Kidney (tissue), 13 donors: ENCODE measurements at regions not wholly inside any gene's neighbourhood (a gene's known extent, or its start where the extent isn't known, plus 50 kb on each side); places are given as distances from the start of the nearest gene placed in this dataset.
A peak's percentile ranks its signal among the peaks of the same experiment; 100 is the strongest.

ENCODE experiments used
- DNase-seq, 5 donors: peaks; one replicate each; pipeline ENCODE4 v3.0.0-alpha.2; 2013 to 2020
- FAIRE-seq: peaks from 2 replicates; lab custom pipeline; 2012; peaks lifted over from hg19 to GRCh38; lab: Jason Lieb, UNC
- H3K27ac ChIP-seq, 2 donors: one replicate each; pipeline ENCODE4 v1.7.0; 2013; ENCODE audit warnings: low read depth in 2 of 2, low read length in 2 of 2, inconsistent platforms in 1 of 2
- H3K27me3 ChIP-seq: one replicate; pipeline ENCODE4 v1.7.1; 2013; ENCODE audit warnings: low read length, inconsistent platforms; ENCODE audit not compliant: control insufficient read depth, insufficient read depth
- H3K36me3 ChIP-seq, 3 donors: one replicate each; pipeline versions ENCODE4 v1.7.0 to v1.7.1; 2013; ENCODE audit warnings: low read length in 3 of 3, control low read depth in 1 of 3, inconsistent platforms in 1 of 3; ENCODE audit not compliant: insufficient read depth in 3 of 3, control insufficient read depth in 2 of 3
- H3K4me1 ChIP-seq, 3 donors: one replicate each; pipeline versions ENCODE4 v1.7.0 to v1.7.1; 2013; ENCODE audit warnings: low read length in 3 of 3, inconsistent platforms in 1 of 3, low read depth in 1 of 3; ENCODE audit not compliant: control insufficient read depth in 2 of 3, insufficient read depth in 2 of 3
- H3K4me3 ChIP-seq, 3 donors: one replicate each; pipeline versions ENCODE4 v1.7.0 to v1.8.1; 2013; ENCODE audit warnings: low read length in 3 of 3, control low read depth in 1 of 3, inconsistent platforms in 1 of 3
- H3K9ac ChIP-seq, 3 donors: one replicate each; pipeline versions ENCODE4 v1.7.0 to v1.7.1; 2013; ENCODE audit warnings: low read length in 3 of 3, control low read depth in 1 of 3, inconsistent platforms in 1 of 3
- H3K9me3 ChIP-seq, 3 donors: one replicate each; pipeline versions ENCODE4 v1.7.0 to v1.7.1; 2013; ENCODE audit warnings: low read length in 3 of 3, control low read depth in 1 of 3, inconsistent platforms in 1 of 3; ENCODE audit not compliant: control insufficient read depth in 2 of 3, insufficient read depth in 1 of 3
- CTCF ChIP-seq: IDR thresholded peaks from 3 replicates; pipeline ENCODE4 v1.5.1; 2012; ENCODE audit warnings: mild to moderate bottlenecking, moderate library complexity, borderline replicate concordance; ENCODE audit not compliant: insufficient read depth; ENCODE audit errors: extremely low read depth
- intact Hi-C: fragments of 100-400 bp; cut with DNase I; formaldehyde crosslinking; loops from one replicate; pipeline ENCODE4 v1.11.1; 2022
- donor health status: control.
- donor health status: control.
- donor health status: control.
- donor health status: control.
- donor health status: control.
- donor health status: DM: yes; HTN: yes; CAD: no.
- donor health status: Normal renal cell carcinoma (clear cell type).

GRCh38 chr18:78911751-78912283 lies 67.8 kb upstream of the SALL3 start:
- intact Hi-C loops: no loop called here
- H3K4me3 ChIP-seq: no peak overlapping the region
- H3K27ac ChIP-seq: no peak overlapping the region
- H3K36me3 ChIP-seq: no peaks in the 10 kb centered on the region
- no peaks in the 10 kb centered on the region for H3K27me3 ChIP-seq
- no peak for TF ChIP-seq CTCF
- peaks cover 0 to 3% (median 0%) of the 10 kb centered on the region in 3 donors for H3K4me1 ChIP-seq
- no peaks in the 10 kb centered on the region for H3K9me3 ChIP-seq
- DNase-seq: peak in 1 of 5 donors; percentile 33
- no peak for FAIRE-seq
- no peak overlapping the region for H3K9ac ChIP-seq

GRCh38 chr18:78912336-78912735 lies 67.3 kb upstream of the SALL3 start:
- TF ChIP-seq CTCF: no peak
- H3K27me3 ChIP-seq: no peaks in the 10 kb centered on the region
- H3K4me1 ChIP-seq: peaks cover 0 to 3% (median 0%) of the 10 kb centered on the region in 3 donors
- no peaks in the 10 kb centered on the region for H3K9me3 ChIP-seq
- FAIRE-seq: no peak
- DNase-seq: peak in 1 of 5 donors; percentile 31
- H3K27ac ChIP-seq: no peak overlapping the region
- no peak overlapping the region for H3K9ac ChIP-seq
- intact Hi-C loops: no loop called here
- H3K36me3 ChIP-seq: no peaks in the 10 kb centered on the region
- no peak overlapping the region for H3K4me3 ChIP-seq

- FAIRE-seq: no peak
- Histone ChIP-seq H3K27me3 (no peaks in the 10 kb centered on the region), H3K36me3 (no peaks in the 10 kb centered on the region), H3K27ac (no peak overlapping the region), H3K4me3 (no peak overlapping the region), H3K9ac (no peak overlapping the region), H3K9me3 (no peaks in the 10 kb centered on the region), H3K4me1 (peaks cover 0 to 3% (median 0%) of the 10 kb centered on the region in 3 donors)
- no peak for TF ChIP-seq CTCF
- DNase-seq: peak in 2 of 5 donors; percentile 34 to 42
- intact Hi-C loops: no loop called here
These were observed 66.8 kb upstream of the SALL3 start for GRCh38 chr18:78912844-78913243.

- no peak overlapping the region for H3K4me3 ChIP-seq
- H3K9ac ChIP-seq: no peak overlapping the region
- H3K27ac ChIP-seq: no peak overlapping the region
- peak in 1 of 5 donors; percentile 20 for DNase-seq
- no peak for TF ChIP-seq CTCF
- no peaks in the 10 kb centered on the region for H3K27me3 ChIP-seq
- peaks cover 0 to 3% (median 0%) of the 10 kb centered on the region in 3 donors for H3K4me1 ChIP-seq
- intact Hi-C loops: no loop called here
- FAIRE-seq: no peak
- H3K36me3 ChIP-seq: no peaks in the 10 kb centered on the region
- no peaks in the 10 kb centered on the region for H3K9me3 ChIP-seq
These were observed 66.2 kb upstream of the SALL3 start for GRCh38 chr18:78913395-78913794.
